IMR-90 (cell line): ENCODE measurements at regions not wholly inside any gene's neighbourhood (a gene's known extent, or its start where the extent isn't known, plus 50 kb on each side); places are given as distances from the start of the nearest gene placed in this dataset.

Source experiments
- ATAC-seq: fragments of 200-7000 bp; cut with Tn5 transposase; 2 replicates; pipeline ENCODE4 v1.9.1; 2020; ENCODE audit warnings: low read depth, mild to moderate bottlenecking, moderate library complexity
- BruUV-seq: library from RNA; stranded (reverse); fragments of 400-500 nt; replicated peaks from 2 replicates; lab custom pipeline; 2021; lab: Mats Ljungman, UMichigan
- CTCF ChIA-PET: fragments of 300-600 bp; formaldehyde crosslinking; extraction: SDS; loops from one replicate; lab custom pipeline; 2021; ENCODE audit warnings: antibody characterized with exemption; lab: Yijun Ruan, JAX
- POLR2A ChIA-PET: fragments of 300-600 bp; sonication (Branson Sonifier 250); formaldehyde crosslinking; loops from one replicate; lab custom pipeline; 2022; ENCODE audit warnings: antibody characterized with exemption; ENCODE audit not compliant: unreplicated experiment; lab: Charles Lee
- DNase-seq: peaks from one replicate; pipeline ENCODE4 v3.0.0; 2013
- H2AFZ ChIP-seq: replicated peaks from 2 replicates; pipeline ENCODE3; 2013; ENCODE audit warnings: low read length, mild to moderate bottlenecking; ENCODE audit not compliant: poor library complexity
- H2AK5ac ChIP-seq: 2 replicates; pipeline ENCODE4 v1.6.1; 2013; ENCODE audit warnings: low read depth, low read length, inconsistent platforms
- H2AK9ac ChIP-seq: replicated peaks from 2 replicates; pipeline ENCODE3; 2013; ENCODE audit warnings: mild to moderate bottlenecking, low read depth, low read length, moderate library complexity; ENCODE audit not compliant: poor library complexity
- H2BK120ac ChIP-seq: 2 replicates; pipeline ENCODE4 v1.6.1; 2013; ENCODE audit warnings: low read depth, low read length, inconsistent platforms
- H2BK15ac ChIP-seq: 3 replicates; pipeline ENCODE4 v1.6.1; 2013; ENCODE audit warnings: low read depth, low read length, inconsistent platforms
- H2BK20ac ChIP-seq: 2 replicates; pipeline ENCODE4 v1.6.1; 2013; ENCODE audit warnings: low read depth, mild to moderate bottlenecking, inconsistent platforms, low read length, moderate library complexity
- H2BK5ac ChIP-seq: 2 replicates; pipeline ENCODE4 v1.6.1; 2013; ENCODE audit warnings: mild to moderate bottlenecking, low read depth, low read length, inconsistent platforms; ENCODE audit not compliant: poor library complexity, severe bottlenecking
- H3K14ac ChIP-seq: replicated peaks from 2 replicates; pipeline ENCODE4 v1.6.1; 2013; ENCODE audit warnings: low read depth, low read length, inconsistent platforms
- H3K18ac ChIP-seq: 2 replicates; pipeline ENCODE4 v1.6.1; 2013; ENCODE audit warnings: low read depth, low read length, control low read depth
- H3K23ac ChIP-seq: 2 replicates; pipeline ENCODE4 v1.6.1; 2013; ENCODE audit warnings: low read depth, low read length, inconsistent platforms
- H3K27ac ChIP-seq: 2 replicates; pipeline ENCODE4 v1.5.1; 2013; ENCODE audit warnings: mild to moderate bottlenecking, control low read depth, low read length; ENCODE audit not compliant: insufficient read depth
- H3K27me3 ChIP-seq: 2 replicates; pipeline ENCODE4 v1.6.1; 2013; ENCODE audit warnings: low read length; ENCODE audit not compliant: control insufficient read depth, insufficient read depth
- H3K36me3 ChIP-seq: 2 replicates; pipeline ENCODE4 v1.6.1; 2013; ENCODE audit warnings: low read length, mixed read lengths; ENCODE audit not compliant: control insufficient read depth, insufficient read depth
- H3K4ac ChIP-seq: 2 replicates; pipeline ENCODE4 v1.6.1; 2013; ENCODE audit warnings: low read depth, low read length, inconsistent platforms
- H3K4me1 ChIP-seq: 2 replicates; pipeline ENCODE4 v1.6.1; 2013; ENCODE audit warnings: low read length, mixed read lengths; ENCODE audit not compliant: control insufficient read depth, insufficient read depth
- H3K4me2 ChIP-seq: 2 replicates; pipeline ENCODE4 v1.6.1; 2013; ENCODE audit warnings: low read depth, mild to moderate bottlenecking, control low read depth, low read length, moderate library complexity
- H3K4me3 ChIP-seq: 2 replicates; pipeline ENCODE4 v1.5.1; 2013; ENCODE audit warnings: low read depth, mild to moderate bottlenecking, control low read depth, low read length, moderate library complexity; ENCODE audit not compliant: insufficient read depth
- H3K56ac ChIP-seq: 2 replicates; pipeline ENCODE4 v1.6.1; 2013; ENCODE audit warnings: low read length, inconsistent platforms; ENCODE audit not compliant: insufficient read depth; ENCODE audit errors: extremely low read depth
- H3K79me1 ChIP-seq, 2 experiments: 2 replicates each; pipeline ENCODE4 v1.6.1; 2013; ENCODE audit warnings: low read length in 2 of 2, inconsistent platforms in 1 of 2, low read depth in 1 of 2
- H3K9ac ChIP-seq: 2 replicates; pipeline ENCODE4 v1.6.1; 2013; ENCODE audit warnings: low read depth, low read length, control low read depth
- H3K9me1 ChIP-seq: 2 replicates; pipeline ENCODE4 v1.6.1; 2013; ENCODE audit warnings: low read length, inconsistent platforms; ENCODE audit not compliant: insufficient read depth
- H3K9me3 ChIP-seq: 2 replicates; pipeline ENCODE4 v1.6.1; 2013; ENCODE audit warnings: low read length; ENCODE audit not compliant: control insufficient read depth, insufficient read depth
- H4K20me1 ChIP-seq: 2 replicates; pipeline ENCODE4 v1.6.1; 2013; ENCODE audit warnings: low read length, inconsistent platforms; ENCODE audit not compliant: insufficient read depth
- H4K5ac ChIP-seq: 2 replicates; pipeline ENCODE4 v1.6.1; 2013; ENCODE audit warnings: mild to moderate bottlenecking, low read depth, low read length, control low read depth
- H4K8ac ChIP-seq, 2 experiments: 2 replicates each; pipeline ENCODE4 v1.6.1; 2013; ENCODE audit warnings: low read depth in 2 of 2, low read length in 2 of 2, control low read depth in 1 of 2, inconsistent platforms in 1 of 2
- H4K91ac ChIP-seq: 2 replicates; pipeline ENCODE4 v1.6.1; 2013; ENCODE audit warnings: low read depth, low read length, inconsistent platforms; ENCODE audit not compliant: insufficient read depth
- BHLHE40 ChIP-seq: fragments of 150-350 bp; IDR thresholded peaks from 2 replicates; pipeline ENCODE4 v1.6.1; 2016; ENCODE audit warnings: mild to moderate bottlenecking, low read depth, low read length
- CEBPB ChIP-seq: IDR thresholded peaks from 2 replicates; pipeline ENCODE4 v1.6.1; 2012; ENCODE audit warnings: low read depth, low read length, improper control_type of control experiment
- CHD1 ChIP-seq: IDR thresholded peaks from 2 replicates; pipeline ENCODE4 v1.6.1; 2012; ENCODE audit warnings: low read depth, low read length, improper control_type of control experiment
- FOS ChIP-seq: fragments of 150-350 bp; IDR thresholded peaks from 2 replicates; pipeline ENCODE4 v1.6.1; 2016; ENCODE audit warnings: low read depth, low read length
- MAFK ChIP-seq: IDR thresholded peaks from 2 replicates; pipeline ENCODE4 v1.6.1; 2012; ENCODE audit warnings: low read depth, low read length, improper control_type of control experiment
- MAZ ChIP-seq: IDR thresholded peaks from 2 replicates; pipeline ENCODE4 v1.6.1; 2012; ENCODE audit warnings: low read depth, mild to moderate bottlenecking, low read length, improper control_type of control experiment, moderate library complexity, borderline replicate concordance
- MXI1 ChIP-seq: IDR thresholded peaks from 2 replicates; pipeline ENCODE4 v1.6.1; 2012; ENCODE audit warnings: low read depth, mild to moderate bottlenecking, low read length, moderate library complexity, borderline replicate concordance
- NFE2L2 ChIP-seq: fragments of 150-350 bp; IDR thresholded peaks from 2 replicates; pipeline ENCODE4 v1.6.1; 2016; ENCODE audit warnings: low read depth, mild to moderate bottlenecking, low read length
- POLR2A ChIP-seq: IDR thresholded peaks from 2 replicates; pipeline ENCODE4 v1.6.1; 2012; ENCODE audit warnings: mild to moderate bottlenecking, low read depth, low read length
- RAD21 ChIP-seq: IDR thresholded peaks from 2 replicates; pipeline ENCODE4 v1.6.1; 2012; ENCODE audit warnings: low read length, improper control_type of control experiment
- RCOR1 ChIP-seq: IDR thresholded peaks from 2 replicates; pipeline ENCODE4 v1.6.1; 2012; ENCODE audit warnings: mild to moderate bottlenecking, low read length, improper control_type of control experiment; ENCODE audit not compliant: insufficient replicate concordance
- RFX5 ChIP-seq: IDR thresholded peaks from 2 replicates; pipeline ENCODE4 v1.8.0; 2012; ENCODE audit warnings: low read depth, mild to moderate bottlenecking, low read length, moderate library complexity
- SMC3 ChIP-seq: fragments of 150-350 bp; IDR thresholded peaks from 2 replicates; pipeline ENCODE4 v1.6.1; 2016; ENCODE audit warnings: low read depth, mild to moderate bottlenecking, antibody characterized with exemption, low read length, moderate library complexity
- USF2 ChIP-seq: fragments of 150-350 bp; IDR thresholded peaks from 2 replicates; pipeline ENCODE4 v1.6.1; 2017; ENCODE audit warnings: mild to moderate bottlenecking, antibody characterized with exemption, low read length, low read depth
- whole genome bisulfite sequencing, 2 experiments: methylation state at CpG; one replicate each; pipeline versions ENCODE4 v1.1.5 to v1.1.7; 2013; ENCODE audit warnings: missing lambda C conversion rate in 2 of 2; ENCODE audit not compliant: insufficient read length in 1 of 2; ENCODE audit errors: extremely low coverage in 2 of 2; 5-methylcytosine and 5-hydroxymethylcytosine counted together
- dilution Hi-C: fragments of 300-500 bp; cut with HindIII; formaldehyde crosslinking; loops from one replicate; pipeline ENCODE4 v1.14.3; 2018; ENCODE audit warnings: low sequenced_read_pairs; ENCODE audit not compliant: unreplicated experiment
- in situ Hi-C: fragments of 300-500 bp; cut with MboI; formaldehyde crosslinking; loops from 3 replicates; pipeline ENCODE4 v1.14.3; 2019; ENCODE audit warnings: low sequenced_read_pairs, inconsistent platforms, mixed read lengths
- intact Hi-C: fragments of 100-400 bp; cut with micrococcal nuclease; formaldehyde crosslinking; loops from 2 replicates; pipeline ENCODE4 v1.10.0; 2022
- TF ChIP-seq, protein P1 (sequence below): fragments of 150-350 bp; IDR thresholded peaks from 2 replicates; pipeline ENCODE4 v1.6.1; 2016; ENCODE audit warnings: low read depth, mild to moderate bottlenecking, low read length, moderate library complexity, borderline replicate concordance
- TF ChIP-seq, protein P2 (sequence below): conservative IDR thresholded peaks from 2 replicates; pipeline ENCODE4 v1.5.1; 2012; ENCODE audit warnings: mild to moderate bottlenecking, low read depth, low read length, improper control_type of control experiment

DNA sequence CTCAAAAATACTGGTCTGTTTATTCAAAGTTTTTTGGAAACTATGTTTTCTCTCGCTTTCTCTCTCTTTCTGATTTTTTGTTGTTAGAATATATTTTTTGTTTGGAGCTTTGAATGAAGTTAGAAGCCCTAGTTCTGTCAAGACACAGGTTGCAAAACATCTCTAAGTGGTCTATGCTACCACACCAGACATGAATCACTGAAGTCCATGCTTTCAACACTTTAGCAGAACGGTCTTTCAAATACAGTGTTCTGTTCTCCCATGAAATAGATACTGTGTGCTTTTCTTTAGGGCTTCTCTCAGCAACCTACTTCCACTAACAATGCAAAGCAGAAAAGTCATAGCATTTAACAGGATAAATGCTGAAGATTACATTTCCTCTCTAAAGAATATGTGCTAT is 392.5 kb downstream of the TMEM167A start:
- Histone ChIP-seq H4K8ac (no peak overlapping the region), H3K18ac (no peak overlapping the region), H3K79me1 (no peaks in the 10 kb centered on the region), H4K20me1 (no peaks in the 10 kb centered on the region), H3K9me1 (no peaks in the 10 kb centered on the region), H4K5ac (no peak overlapping the region), H3K4me2 (no peak overlapping the region), H3K4ac (no peak overlapping the region), H2BK20ac (no peak overlapping the region), H2AK9ac (no peak overlapping the region), H3K36me3 (no peaks in the 10 kb centered on the region), H3K4me3 (no peak overlapping the region), H3K27ac (no peak overlapping the region), H2BK5ac (no peak overlapping the region), H3K9ac (no peak overlapping the region), H2AFZ (no peak overlapping the region), H3K56ac (no peak overlapping the region), H3K23ac (no peak overlapping the region), H3K27me3 (no peaks in the 10 kb centered on the region), H2BK15ac (no peak overlapping the region), H3K14ac (no peak overlapping the region), H3K4me1 (no peaks in the 10 kb centered on the region), H2BK120ac (no peak overlapping the region), H4K91ac (no peak overlapping the region), H2AK5ac (no peak overlapping the region), H3K9me3 (no peaks in the 10 kb centered on the region)
- in situ Hi-C loops: no loop called here
- WGBS, 2 experiments: no CpG with 5 or more reads among the region's 2 CpGs
- dilution Hi-C loops: no loop called here
- TF ChIP-seq FOS (no peak), MXI1 (no peak), MAZ (no peak), RFX5 (no peak), MAFK (no peak), USF2 (no peak), NFE2L2 (no peak), POLR2A (no peak), BHLHE40 (no peak), RAD21 (no peak), CEBPB (no peak), CHD1 (no peak), SMC3 (no peak), RCOR1 (no peak)
- TF ChIP-seq, protein P1, sequence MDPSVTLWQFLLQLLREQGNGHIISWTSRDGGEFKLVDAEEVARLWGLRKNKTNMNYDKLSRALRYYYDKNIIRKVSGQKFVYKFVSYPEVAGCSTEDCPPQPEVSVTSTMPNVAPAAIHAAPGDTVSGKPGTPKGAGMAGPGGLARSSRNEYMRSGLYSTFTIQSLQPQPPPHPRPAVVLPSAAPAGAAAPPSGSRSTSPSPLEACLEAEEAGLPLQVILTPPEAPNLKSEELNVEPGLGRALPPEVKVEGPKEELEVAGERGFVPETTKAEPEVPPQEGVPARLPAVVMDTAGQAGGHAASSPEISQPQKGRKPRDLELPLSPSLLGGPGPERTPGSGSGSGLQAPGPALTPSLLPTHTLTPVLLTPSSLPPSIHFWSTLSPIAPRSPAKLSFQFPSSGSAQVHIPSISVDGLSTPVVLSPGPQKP: no peak
- TF ChIP-seq, protein P2, sequence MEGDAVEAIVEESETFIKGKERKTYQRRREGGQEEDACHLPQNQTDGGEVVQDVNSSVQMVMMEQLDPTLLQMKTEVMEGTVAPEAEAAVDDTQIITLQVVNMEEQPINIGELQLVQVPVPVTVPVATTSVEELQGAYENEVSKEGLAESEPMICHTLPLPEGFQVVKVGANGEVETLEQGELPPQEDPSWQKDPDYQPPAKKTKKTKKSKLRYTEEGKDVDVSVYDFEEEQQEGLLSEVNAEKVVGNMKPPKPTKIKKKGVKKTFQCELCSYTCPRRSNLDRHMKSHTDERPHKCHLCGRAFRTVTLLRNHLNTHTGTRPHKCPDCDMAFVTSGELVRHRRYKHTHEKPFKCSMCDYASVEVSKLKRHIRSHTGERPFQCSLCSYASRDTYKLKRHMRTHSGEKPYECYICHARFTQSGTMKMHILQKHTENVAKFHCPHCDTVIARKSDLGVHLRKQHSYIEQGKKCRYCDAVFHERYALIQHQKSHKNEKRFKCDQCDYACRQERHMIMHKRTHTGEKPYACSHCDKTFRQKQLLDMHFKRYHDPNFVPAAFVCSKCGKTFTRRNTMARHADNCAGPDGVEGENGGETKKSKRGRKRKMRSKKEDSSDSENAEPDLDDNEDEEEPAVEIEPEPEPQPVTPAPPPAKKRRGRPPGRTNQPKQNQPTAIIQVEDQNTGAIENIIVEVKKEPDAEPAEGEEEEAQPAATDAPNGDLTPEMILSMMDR: no peak
- DNase-seq (no peak), ATAC-seq (no peak)
- POLR2A ChIA-PET: no interaction called here
- intact Hi-C loops: no loop called here
- CTCF ChIA-PET: no interaction called here
- no TSS peak for BruUV-seq
